ENCODE measurements at regions not wholly inside any gene's neighbourhood (a gene's known extent, or its start where the extent isn't known, plus 50 kb on each side); places are given as distances from the start of the nearest gene placed in this dataset.

DNA sequence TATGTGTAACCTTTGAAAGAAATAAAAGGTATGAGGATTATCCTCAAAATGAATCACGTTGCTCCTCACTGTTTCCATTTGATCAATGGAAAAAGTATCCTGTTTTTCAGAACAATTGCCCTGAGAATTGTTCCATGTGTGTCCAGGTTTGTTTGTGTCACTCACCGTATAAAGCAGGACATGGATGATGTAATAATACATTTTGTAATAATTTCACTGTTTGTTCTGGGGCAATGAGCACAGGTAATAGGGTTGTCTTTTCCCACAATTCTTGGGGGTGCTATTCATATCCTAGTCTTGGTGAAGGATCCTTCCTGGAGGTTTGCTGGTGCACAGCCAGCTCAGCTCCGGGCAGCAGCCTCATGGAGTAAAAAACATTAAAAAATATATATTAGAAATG, 510.8 kb upstream of the MCTP2 start:
- no peak for TF ChIP-seq POLR2A (IDR thresholded peaks at IDR 0.05)
- no peak overlapping the region for H3K27ac ChIP-seq
- intact Hi-C loops (cut with DNase I; ENCODE audit: low total_unique reads), result no loop called here
- ATAC-seq (no peak), DNase-seq (no peak)
- in situ Hi-C loops (cut with MboI; ENCODE audit: low sequenced_read_pairs in 4 of 4), result no loop called here
- no peak overlapping the region for H3K4me3 ChIP-seq
- no peaks in the 10 kb centered on the region for H3K9me3 ChIP-seq
- H3K4me1 ChIP-seq, result no peaks in the 10 kb centered on the region
- no peaks in the 10 kb centered on the region for H3K36me3 ChIP-seq
- no peaks in the 10 kb centered on the region for H3K27me3 ChIP-seq

DNA sequence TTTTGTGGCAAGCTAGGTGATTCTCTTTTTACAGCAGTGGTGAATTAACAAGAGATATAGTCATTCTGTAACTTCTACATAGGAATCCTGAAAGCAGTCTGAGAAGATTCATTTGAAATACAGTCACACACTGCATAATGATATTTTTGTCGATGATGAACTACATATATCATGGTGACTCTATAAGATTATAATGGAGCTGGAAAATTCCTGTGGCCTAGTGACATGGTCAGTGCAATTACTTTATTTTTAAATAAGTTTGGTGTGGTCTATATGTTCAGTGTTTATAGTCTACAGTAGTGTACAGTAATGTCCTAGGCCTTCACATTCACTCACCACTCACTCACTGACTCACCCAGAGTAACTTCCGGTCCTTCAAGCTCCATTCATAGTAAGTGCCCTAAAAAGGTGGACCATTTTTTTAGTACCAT, 511.4 kb upstream of the MCTP2 start:
- no peaks in the 10 kb centered on the region for H3K4me1 ChIP-seq
- H3K27ac ChIP-seq, result no peak overlapping the region
- H3K36me3 ChIP-seq, result no peaks in the 10 kb centered on the region
- H3K4me3 ChIP-seq, result no peak overlapping the region
- H3K27me3 ChIP-seq, result no peaks in the 10 kb centered on the region
- TF ChIP-seq, protein P1, sequence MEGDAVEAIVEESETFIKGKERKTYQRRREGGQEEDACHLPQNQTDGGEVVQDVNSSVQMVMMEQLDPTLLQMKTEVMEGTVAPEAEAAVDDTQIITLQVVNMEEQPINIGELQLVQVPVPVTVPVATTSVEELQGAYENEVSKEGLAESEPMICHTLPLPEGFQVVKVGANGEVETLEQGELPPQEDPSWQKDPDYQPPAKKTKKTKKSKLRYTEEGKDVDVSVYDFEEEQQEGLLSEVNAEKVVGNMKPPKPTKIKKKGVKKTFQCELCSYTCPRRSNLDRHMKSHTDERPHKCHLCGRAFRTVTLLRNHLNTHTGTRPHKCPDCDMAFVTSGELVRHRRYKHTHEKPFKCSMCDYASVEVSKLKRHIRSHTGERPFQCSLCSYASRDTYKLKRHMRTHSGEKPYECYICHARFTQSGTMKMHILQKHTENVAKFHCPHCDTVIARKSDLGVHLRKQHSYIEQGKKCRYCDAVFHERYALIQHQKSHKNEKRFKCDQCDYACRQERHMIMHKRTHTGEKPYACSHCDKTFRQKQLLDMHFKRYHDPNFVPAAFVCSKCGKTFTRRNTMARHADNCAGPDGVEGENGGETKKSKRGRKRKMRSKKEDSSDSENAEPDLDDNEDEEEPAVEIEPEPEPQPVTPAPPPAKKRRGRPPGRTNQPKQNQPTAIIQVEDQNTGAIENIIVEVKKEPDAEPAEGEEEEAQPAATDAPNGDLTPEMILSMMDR (IDR thresholded peaks at IDR 0.05 in 4 of 5, conservative IDR thresholded peaks at IDR 0.05 in 1 of 5), result no peak
- TF ChIP-seq POLR2A (IDR thresholded peaks at IDR 0.05), result no peak
- in situ Hi-C loops (cut with MboI; ENCODE audit: low sequenced_read_pairs in 4 of 4), result no loop called here
- no peak for ATAC-seq
- no peak for DNase-seq
- no peaks in the 10 kb centered on the region for H3K9me3 ChIP-seq
- intact Hi-C loops (cut with DNase I; ENCODE audit: low total_unique reads), result no loop called here

DNA sequence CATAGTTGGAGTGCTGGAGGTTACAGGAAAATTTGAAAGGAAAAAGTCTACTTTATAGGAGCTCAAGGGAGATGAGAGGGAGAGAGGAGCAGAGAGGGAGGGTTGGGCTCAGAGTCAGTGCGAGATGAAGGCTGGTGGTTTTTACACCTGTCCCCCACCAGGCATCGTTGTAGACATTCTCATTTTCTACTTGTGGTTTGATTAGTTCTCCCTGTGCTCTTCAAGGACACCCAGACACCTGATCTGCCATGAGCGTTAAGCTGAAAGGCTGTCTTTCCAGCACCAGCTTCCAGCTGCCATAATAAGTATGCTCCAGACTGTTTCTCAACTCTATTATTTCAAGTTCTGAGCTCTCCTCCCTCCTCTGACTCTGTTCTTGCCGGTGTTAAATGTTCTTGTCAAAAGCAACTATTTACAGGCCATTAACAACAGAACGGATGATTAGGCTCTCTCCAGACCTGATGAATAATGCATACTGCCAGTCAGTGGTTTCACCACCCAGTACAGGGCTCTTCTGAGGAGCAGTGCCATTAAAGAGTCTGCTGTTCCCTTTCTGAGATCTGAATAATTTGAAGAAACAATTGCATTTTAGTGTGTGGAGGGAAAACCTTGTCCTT, 514.6 kb upstream of the MCTP2 start:
- H3K36me3 ChIP-seq, result no peaks in the 10 kb centered on the region
- no peak overlapping the region for H3K27ac ChIP-seq
- no peaks in the 10 kb centered on the region for H3K27me3 ChIP-seq
- in situ Hi-C loops (cut with MboI; ENCODE audit: low sequenced_read_pairs in 4 of 4) (no loop called here), intact Hi-C loops (cut with DNase I; ENCODE audit: low total_unique reads) (no loop called here)
- no peaks in the 10 kb centered on the region for H3K4me1 ChIP-seq
- no peak overlapping the region for H3K4me3 ChIP-seq
- DNase-seq (no peak), ATAC-seq (no peak)
- no peaks in the 10 kb centered on the region for H3K9me3 ChIP-seq
- no peak for TF ChIP-seq POLR2A (IDR thresholded peaks at IDR 0.05)
- TF ChIP-seq, protein P1 (IDR thresholded peaks at IDR 0.05 in 4 of 5, conservative IDR thresholded peaks at IDR 0.05 in 1 of 5), result no peak

DNA sequence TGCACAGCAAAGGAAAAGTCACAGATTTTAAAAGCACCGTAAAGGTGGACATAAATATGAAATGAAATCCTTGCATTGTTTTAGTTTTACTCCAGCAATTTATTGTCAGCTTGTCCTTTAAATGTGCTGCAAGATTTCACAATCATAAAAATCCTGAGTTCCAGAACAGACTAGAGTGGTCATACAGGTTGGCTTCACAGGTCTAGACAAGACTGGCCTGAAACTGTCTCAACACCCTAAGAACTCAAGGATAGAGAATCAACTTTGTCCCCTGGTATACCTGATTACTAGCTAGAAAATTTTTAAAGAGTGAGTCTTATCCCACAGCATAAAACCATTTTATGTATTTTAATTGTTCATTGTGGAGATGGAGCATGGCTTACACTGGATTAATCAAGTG, 521.7 kb upstream of the MCTP2 start:
- TF ChIP-seq POLR2A (IDR thresholded peaks at IDR 0.05), result no peak
- TF ChIP-seq, protein P1 (IDR thresholded peaks at IDR 0.05 in 4 of 5, conservative IDR thresholded peaks at IDR 0.05 in 1 of 5), result no peak
- no peaks in the 10 kb centered on the region for H3K36me3 ChIP-seq
- in situ Hi-C loops (cut with MboI; ENCODE audit: low sequenced_read_pairs in 4 of 4) (no loop called here), intact Hi-C loops (cut with DNase I; ENCODE audit: low total_unique reads) (no loop called here)
- no peak overlapping the region for H3K4me3 ChIP-seq
- H3K27me3 ChIP-seq, result no peaks in the 10 kb centered on the region
- H3K4me1 ChIP-seq, result no peaks in the 10 kb centered on the region
- ATAC-seq (no peak), DNase-seq (no peak)
- H3K9me3 ChIP-seq, result no peaks in the 10 kb centered on the region
- no peak overlapping the region for H3K27ac ChIP-seq

DNA sequence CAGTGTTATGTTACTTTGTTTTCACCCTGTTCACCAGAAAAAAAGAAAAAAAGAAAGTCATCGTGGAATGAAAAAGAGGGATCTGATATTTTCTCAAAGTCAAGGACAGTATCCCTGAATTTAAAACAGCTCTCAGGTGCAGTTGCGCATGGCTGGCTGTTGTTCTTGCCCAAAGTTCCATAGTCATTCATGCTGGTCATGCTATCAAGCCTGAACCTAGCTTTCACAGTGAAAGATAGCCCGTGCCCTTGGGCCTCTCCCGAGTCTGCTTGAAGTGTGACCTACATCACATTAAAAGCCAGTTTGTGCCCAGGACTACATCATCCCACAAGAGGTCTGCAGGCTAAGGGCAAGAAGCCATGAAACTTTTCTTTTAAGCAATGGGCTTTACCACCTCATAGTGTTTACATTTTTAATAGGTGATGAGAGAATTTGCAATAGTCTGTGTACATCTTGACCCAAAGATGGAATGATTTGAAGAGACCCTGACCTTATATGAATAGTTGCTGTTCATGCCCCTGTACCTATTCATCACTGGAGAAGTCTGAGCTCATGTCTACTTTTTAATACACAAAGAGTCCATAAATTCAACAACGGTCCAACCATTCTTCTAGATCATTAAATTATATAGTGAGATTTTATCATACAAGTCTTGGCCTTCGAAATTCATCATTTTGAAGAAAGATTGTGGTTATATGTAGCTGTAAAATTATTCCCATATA, 522.5 kb upstream of the MCTP2 start:
- no peak for ATAC-seq
- DNase-seq, result no peak
- no peak overlapping the region for H3K4me3 ChIP-seq
- no peaks in the 10 kb centered on the region for H3K36me3 ChIP-seq
- H3K27me3 ChIP-seq, result no peaks in the 10 kb centered on the region
- H3K9me3 ChIP-seq, result no peaks in the 10 kb centered on the region
- H3K4me1 ChIP-seq, result no peaks in the 10 kb centered on the region
- intact Hi-C loops (cut with DNase I; ENCODE audit: low total_unique reads) (no loop called here), in situ Hi-C loops (cut with MboI; ENCODE audit: low sequenced_read_pairs in 4 of 4) (no loop called here)
- H3K27ac ChIP-seq, result no peak overlapping the region
- TF ChIP-seq POLR2A (IDR thresholded peaks at IDR 0.05), result no peak
- TF ChIP-seq, protein P1 (IDR thresholded peaks at IDR 0.05 in 4 of 5, conservative IDR thresholded peaks at IDR 0.05 in 1 of 5), result no peak

Measured in gastrocnemius medialis (tissue), 4 donors.